ENCODE measurements at regions not wholly inside any gene's neighbourhood (a gene's known extent, or its start where the extent isn't known, plus 50 kb on each side); places are given as distances from the start of the nearest gene placed in this dataset.
A peak's percentile ranks its signal among the peaks of the same experiment; 100 is the strongest.
"Not testable (repeated sequence)": the region's sequence is repeated elsewhere in the genome, so short reads cannot be mapped to it uniquely, and the experiment has no call there.

DNA sequence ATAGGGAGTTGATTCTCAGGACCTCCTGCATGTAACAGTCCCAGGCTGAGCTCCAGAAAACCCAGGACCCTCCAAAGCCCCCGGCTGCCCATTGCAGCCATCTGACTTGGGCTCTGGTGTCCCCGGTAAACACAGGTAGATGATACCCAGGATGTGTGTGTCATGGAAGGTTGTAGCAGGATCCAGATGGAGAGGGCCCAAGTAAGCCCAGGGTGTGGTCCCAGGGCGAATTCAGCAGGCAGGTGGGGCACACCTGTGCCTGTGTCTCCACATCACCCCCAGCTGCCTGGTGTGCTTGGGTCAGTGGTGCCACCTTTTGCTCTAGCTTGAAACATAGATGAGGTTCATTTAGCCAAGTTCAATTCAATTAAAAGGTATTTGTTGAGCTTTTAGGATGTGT is 524.1 kb downstream of the GLRX3 start:
- no peak for DNase-seq (ENCODE audit: low spot score)

DNA sequence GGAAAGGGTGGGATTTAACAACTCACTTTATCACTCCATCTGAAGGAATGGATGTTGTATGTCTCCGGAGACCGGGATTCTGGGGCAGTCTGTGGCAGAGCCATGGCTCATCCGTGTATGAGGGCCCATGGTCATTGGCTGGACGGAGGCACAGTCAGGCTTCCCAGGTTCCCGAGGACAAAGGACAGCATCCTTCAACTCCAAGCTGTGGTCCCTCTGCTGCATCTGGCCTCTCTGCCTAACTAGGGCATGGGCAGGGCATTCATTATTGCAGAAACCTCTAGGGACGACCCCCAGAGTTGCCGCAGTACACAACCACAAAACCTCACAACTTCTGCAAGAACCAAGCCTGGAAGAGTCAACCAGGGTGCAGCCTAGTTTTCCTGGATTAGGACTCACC is 525.2 kb downstream of the GLRX3 start:
- DNase-seq (ENCODE audit: low spot score): no peak

DNA sequence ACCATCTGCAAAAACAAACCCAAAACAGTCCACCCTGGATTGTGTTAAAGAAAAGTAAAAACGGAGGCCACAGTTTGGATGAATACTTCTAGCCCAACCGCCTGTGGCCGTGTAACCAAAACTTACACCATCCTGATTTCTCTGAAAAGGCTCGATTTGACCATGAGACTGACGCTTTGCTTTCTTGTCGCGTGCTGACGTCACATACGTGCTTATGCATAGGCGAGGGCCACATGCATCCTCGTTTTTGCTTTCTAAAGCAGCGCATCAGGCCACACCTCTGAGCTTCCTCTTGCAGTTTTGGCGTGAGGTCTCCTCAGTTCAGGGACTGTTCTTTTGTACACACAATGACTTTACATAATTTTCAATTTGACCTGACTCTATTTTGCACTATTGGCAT is 526.6 kb downstream of the GLRX3 start:
- DNase-seq (ENCODE audit: low spot score): no peak

- no peak for DNase-seq (ENCODE audit: low spot score)
Observed at GRCh38 chr10:130664526-130664925, 528.3 kb downstream of the GLRX3 start.

GRCh38 chr10:130666215-130666614 is 530.0 kb downstream of the GLRX3 start:
- no peak for DNase-seq (ENCODE audit: low spot score)

- peak; percentile 49 for DNase-seq (ENCODE audit: low spot score)
Observed at GRCh38 chr10:130686689-130687300, 550.6 kb downstream of the GLRX3 start.

DNA sequence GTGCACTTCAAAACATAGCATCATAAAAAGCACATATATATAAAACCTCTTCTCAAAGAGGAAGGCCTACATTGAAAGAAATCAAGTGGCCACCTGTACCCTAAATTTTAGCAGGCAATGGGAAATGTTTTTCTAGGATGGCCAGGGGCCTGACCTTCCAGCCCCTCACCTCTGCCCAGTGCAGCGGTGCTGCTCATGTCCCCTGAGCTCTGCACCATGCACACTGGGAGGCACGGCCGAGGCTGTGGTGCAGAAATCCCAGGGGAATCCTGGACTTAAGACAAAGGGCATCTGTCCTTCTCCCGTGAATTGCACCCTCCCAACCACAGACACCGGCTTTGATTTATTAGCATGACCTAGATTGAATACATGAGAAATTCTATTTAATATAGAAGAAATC is 551.4 kb downstream of the GLRX3 start:
- DNase-seq (ENCODE audit: low spot score): no peak

- no peak for DNase-seq (ENCODE audit: low spot score)
Observed at GRCh38 chr10:130689743-130690626, 553.8 kb downstream of the GLRX3 start.

GRCh38 chr10:130691776-130692175 is 555.6 kb downstream of the GLRX3 start:
- no peak for DNase-seq (ENCODE audit: low spot score)

DNA sequence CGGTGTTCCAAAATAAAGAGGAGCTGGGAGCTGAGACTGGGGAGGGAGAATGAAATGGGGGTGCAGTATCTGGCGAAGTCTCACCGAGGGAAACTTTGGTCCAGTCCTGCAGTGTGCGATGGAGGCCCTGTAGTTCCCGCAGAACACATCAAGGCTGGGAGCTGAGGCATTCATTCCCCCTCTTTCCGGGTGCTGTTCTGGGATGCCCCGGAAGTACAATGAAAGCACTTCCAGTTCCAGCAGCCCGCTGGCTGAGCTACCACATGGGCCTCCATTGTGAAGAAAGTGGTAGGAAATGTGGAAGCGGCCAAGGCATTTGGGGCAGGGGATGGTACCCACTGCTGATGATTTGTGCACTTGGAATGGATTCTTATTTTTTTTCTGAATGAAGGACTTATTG is 560.7 kb downstream of the GLRX3 start:
- DNase-seq (ENCODE audit: low spot score): no peak

DNA sequence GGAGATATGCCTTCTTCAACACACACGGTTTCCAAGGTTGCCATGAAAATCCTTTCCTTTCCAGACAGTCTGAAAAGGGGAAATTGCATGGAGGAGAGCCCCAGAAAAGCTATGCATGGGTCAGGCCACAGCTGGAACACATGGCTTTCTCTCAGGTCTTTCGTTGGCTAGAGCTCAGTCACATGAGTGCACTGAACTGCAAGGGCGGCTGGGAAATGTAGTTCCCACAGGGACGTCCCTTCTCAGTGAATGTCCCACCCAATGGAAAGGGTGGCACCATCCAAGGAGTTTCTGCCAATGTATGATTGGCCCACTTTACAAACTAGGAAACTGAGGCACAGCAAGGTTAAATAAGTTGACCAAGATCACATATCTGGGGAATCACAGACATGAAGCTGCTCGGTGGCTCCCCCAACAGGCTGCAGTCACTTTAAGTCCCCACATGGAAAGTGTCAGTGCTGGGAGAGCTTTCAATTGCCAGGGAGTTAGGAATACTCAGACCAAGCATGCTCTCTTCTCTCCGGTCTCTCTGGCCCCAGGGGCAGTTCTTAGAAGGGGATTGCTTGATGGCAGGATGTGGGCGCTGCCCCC is 571.3 kb downstream of the GLRX3 start:
- no peak for DNase-seq (ENCODE audit: low spot score)

- DNase-seq (ENCODE audit: low spot score): no peak
Observed at GRCh38 chr10:130708465-130709070, 572.4 kb downstream of the GLRX3 start.

GRCh38 chr10:130709415-130709814 is 573.2 kb downstream of the GLRX3 start:
- no peak for DNase-seq (ENCODE audit: low spot score)

DNA sequence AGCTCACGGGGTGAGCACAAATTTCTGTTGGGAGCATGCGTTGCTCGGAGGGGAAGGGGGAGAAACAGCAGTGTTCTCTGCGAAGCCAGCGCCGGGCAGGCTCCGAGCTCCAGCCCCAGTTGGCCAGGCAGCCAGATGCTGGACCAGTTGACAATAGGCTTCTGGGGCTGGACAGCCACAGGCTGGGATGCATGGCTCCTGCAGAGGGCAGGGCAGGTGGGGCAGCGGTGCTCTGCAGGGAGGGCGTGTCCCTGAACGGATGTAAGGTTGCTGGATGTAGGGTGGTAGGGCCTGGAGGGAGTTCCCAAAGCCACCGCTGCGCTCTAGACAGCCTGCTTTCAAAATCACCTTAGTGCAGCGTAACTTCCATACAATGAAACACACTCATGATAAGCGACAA is 574.9 kb downstream of the GLRX3 start:
- DNase-seq (ENCODE audit: low spot score): no peak

GRCh38 chr10:130713135-130713534 is 576.9 kb downstream of the GLRX3 start:
- DNase-seq (ENCODE audit: low spot score): no peak

GRCh38 chr10:130713731-130714130 is 577.5 kb downstream of the GLRX3 start:
- DNase-seq (ENCODE audit: low spot score): no peak

DNA sequence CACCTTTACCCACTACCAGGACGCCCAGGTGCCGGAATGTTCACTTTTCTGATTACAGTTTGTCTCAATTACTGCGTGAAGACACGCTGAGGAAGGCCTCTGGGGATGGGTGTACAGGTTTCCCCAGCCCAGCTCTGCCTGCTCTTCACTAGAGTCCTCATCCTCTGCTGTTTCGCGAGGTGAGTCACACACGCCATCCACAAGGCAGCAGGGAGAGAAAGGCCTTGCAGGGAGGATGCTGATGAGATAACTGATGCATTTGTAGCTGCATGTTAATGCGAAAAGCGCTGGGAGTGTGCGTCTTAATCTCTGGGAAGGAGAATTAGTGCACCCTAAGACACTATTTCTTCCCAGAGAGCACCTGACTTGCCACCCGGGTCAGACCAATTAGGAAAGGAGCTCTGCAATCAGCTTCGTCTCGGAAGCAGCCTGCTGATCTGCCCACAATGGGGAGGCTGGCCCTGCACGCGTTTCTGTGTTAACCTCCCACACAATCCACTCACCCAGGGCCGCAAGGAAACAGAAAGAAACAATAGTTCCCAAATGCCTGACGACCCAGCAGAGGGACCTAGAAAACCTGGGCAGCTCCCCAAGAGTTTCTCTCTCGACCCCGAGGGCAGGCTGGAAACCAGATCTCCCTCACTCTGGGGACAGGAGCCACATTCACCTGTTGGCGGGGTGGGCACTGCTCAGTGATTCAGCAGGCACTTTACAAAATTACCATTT is 578.7 kb downstream of the GLRX3 start:
- DNase-seq (ENCODE audit: low spot score): no peak

DNA sequence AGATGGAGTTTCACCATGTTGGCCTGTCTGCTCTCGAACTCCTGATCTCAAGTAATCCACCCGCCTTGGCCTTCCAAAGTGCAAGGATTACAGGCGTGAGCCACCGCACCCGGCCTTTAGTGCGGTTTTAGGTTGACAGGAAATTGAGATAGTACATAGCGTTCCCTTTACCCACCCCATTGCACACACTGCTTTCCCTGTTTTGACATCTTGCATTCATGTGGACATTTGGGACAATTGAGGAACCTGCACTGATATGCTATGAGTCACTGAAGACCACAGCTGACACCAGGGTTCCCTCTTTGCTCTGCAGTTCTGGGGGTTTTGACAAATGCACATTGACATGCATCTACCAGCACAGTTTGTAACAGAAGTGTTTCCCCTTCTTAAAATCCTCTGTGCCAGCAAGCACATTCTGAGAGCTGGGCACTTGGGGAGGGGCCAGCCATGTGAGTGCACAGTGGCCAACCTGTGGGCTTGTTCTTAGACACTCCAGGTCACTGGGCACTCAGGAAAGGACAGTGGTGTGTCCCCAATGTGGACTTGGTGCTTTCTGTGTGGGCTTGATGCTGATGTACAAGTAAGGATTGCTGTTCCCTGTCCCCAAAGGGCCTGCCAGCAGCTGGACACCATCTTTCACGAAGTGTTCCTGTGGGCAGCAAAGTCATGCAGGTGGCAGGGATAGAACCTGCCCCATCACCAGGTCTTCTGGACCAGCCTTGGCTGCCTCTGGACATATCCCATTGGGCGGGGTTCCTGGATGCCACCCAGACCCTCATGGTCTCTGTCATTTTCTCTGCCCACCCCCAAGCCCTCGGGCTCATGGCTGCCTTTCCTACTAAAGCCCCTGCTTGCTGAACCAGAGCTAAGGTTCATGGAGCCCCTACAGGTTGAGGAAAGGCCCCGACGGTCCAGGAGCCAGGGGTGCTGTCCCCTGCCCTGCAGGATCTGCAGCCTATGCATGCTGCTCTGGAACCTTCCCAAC is 579.8 kb downstream of the GLRX3 start:
- DNase-seq (ENCODE audit: low spot score): no peak

GRCh38 chr10:130717083-130717482 is 580.9 kb downstream of the GLRX3 start:
- no peak for DNase-seq (ENCODE audit: low spot score)

DNA sequence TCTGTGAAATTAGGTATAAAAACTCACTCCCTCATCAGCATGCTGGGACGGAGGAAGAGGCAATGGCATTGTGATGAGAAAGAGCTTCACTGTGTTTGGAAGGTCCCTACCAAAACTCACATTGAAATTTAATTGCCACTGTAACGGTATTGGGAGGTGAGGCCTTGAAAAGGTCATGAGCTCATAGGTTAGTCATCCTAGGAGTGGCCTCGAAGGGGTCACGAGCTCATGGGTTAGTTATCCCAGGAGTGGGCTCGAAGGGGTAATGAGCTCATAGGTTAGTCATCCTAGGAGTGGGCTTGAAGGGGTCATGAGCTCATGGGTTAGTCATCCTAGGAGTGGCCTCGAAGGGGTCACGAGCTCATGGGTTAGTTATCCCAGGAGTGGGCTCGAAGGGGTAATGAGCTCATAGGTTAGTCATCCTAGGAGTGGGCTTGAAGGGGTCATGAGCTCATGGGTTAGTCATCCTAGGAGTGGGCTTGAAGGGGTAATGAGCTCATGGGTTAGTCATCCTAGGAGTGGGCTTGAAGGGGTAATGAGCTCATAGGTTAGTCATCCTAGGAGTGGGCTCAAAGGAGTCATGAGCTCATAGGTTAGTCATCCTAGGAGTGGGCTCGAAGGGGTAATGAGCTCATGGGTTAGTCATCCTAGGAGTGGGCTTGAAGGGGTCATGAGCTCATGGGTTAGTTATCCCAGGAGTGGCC is 582.7 kb downstream of the GLRX3 start:
- not testable (repeated sequence) for DNase-seq (ENCODE audit: low spot score)

Measured in cerebellar cortex (tissue), 1 donor.